ENCODE measurements at regions not wholly inside any gene's neighbourhood (a gene's known extent, or its start where the extent isn't known, plus 50 kb on each side); places are given as distances from the start of the nearest gene placed in this dataset.

GRCh38 chrX:15963858-15964257 is 109.2 kb upstream of the AP1S2 start:
- Mint-ChIP-seq H3K36me3 (no peaks in the 10 kb centered on the region), H3K27me3 (no peaks in the 10 kb centered on the region), H3K9me3 (no peaks in the 10 kb centered on the region), H3K27ac (no peak overlapping the region), H3K4me3 (no peak overlapping the region), H3K4me1 (no peaks in the 10 kb centered on the region)
- POLR2A ChIA-PET: no interaction called here
- DNase-seq (no peak), ATAC-seq (ENCODE audit: low read depth) (no peak)

- Mint-ChIP-seq H3K27me3 (no peaks in the 10 kb centered on the region), H3K9me3 (no peaks in the 10 kb centered on the region), H3K27ac (no peak overlapping the region), H3K4me1 (no peaks in the 10 kb centered on the region), H3K36me3 (no peaks in the 10 kb centered on the region), H3K4me3 (no peak overlapping the region)
- no peak for DNase-seq
- no peak for ATAC-seq (ENCODE audit: low read depth)
- POLR2A ChIA-PET: no interaction called here
Measured at GRCh38 chrX:15960237-15960636, 105.6 kb upstream of the AP1S2 start.

GRCh38 chrX:15956681-15957080 is 102.1 kb upstream of the AP1S2 start:
- H3K9me3 Mint-ChIP-seq: no peaks in the 10 kb centered on the region
- peaks cover under 1% of the 10 kb centered on the region for H3K27me3 Mint-ChIP-seq
- ATAC-seq (ENCODE audit: low read depth): no peak
- no peak overlapping the region for H3K27ac Mint-ChIP-seq
- no peak overlapping the region for H3K4me3 Mint-ChIP-seq
- H3K4me1 Mint-ChIP-seq: no peaks in the 10 kb centered on the region
- H3K36me3 Mint-ChIP-seq: no peaks in the 10 kb centered on the region
- POLR2A ChIA-PET: no interaction called here
- no peak for DNase-seq

- Mint-ChIP-seq H3K4me1 (no peaks in the 10 kb centered on the region), H3K27me3 (peaks cover 2% of the 10 kb centered on the region), H3K4me3 (no peak overlapping the region), H3K36me3 (no peaks in the 10 kb centered on the region), H3K27ac (no peak overlapping the region), H3K9me3 (no peaks in the 10 kb centered on the region)
- DNase-seq: no peak
- no peak for ATAC-seq (ENCODE audit: low read depth)
- POLR2A ChIA-PET: no interaction called here
Measured at GRCh38 chrX:15953801-15954200, 99.2 kb upstream of the AP1S2 start.

GRCh38 chrX:15952212-15952611 is 97.6 kb upstream of the AP1S2 start:
- no peak for ATAC-seq (ENCODE audit: low read depth)
- no peaks in the 10 kb centered on the region for H3K9me3 Mint-ChIP-seq
- no peaks in the 10 kb centered on the region for H3K36me3 Mint-ChIP-seq
- no peak overlapping the region for H3K27ac Mint-ChIP-seq
- peaks cover 2% of the 10 kb centered on the region for H3K27me3 Mint-ChIP-seq
- POLR2A ChIA-PET: no interaction called here
- H3K4me3 Mint-ChIP-seq: no peak overlapping the region
- DNase-seq: no peak
- no peaks in the 10 kb centered on the region for H3K4me1 Mint-ChIP-seq

- Mint-ChIP-seq H3K4me1 (no peaks in the 10 kb centered on the region), H3K9me3 (no peaks in the 10 kb centered on the region), H3K36me3 (no peaks in the 10 kb centered on the region), H3K4me3 (no peak overlapping the region), H3K27me3 (peaks cover 8% of the 10 kb centered on the region), H3K27ac (no peak overlapping the region)
- POLR2A ChIA-PET: no interaction called here
- DNase-seq (no peak), ATAC-seq (ENCODE audit: low read depth) (no peak)
Measured at GRCh38 chrX:15948318-15948660, 93.7 kb upstream of the AP1S2 start.

GRCh38 chrX:15947648-15948317 is 93.2 kb upstream of the AP1S2 start:
- POLR2A ChIA-PET: no interaction called here
- H3K27me3 Mint-ChIP-seq: peaks cover 8% of the 10 kb centered on the region
- H3K36me3 Mint-ChIP-seq: no peaks in the 10 kb centered on the region
- H3K4me1 Mint-ChIP-seq: no peaks in the 10 kb centered on the region
- no peak for ATAC-seq (ENCODE audit: low read depth)
- no peak for DNase-seq
- H3K9me3 Mint-ChIP-seq: no peaks in the 10 kb centered on the region
- no peak overlapping the region for H3K27ac Mint-ChIP-seq
- H3K4me3 Mint-ChIP-seq: no peak overlapping the region

GRCh38 chrX:15946783-15947580 is 92.4 kb upstream of the AP1S2 start:
- Mint-ChIP-seq H3K27ac (no peak overlapping the region), H3K36me3 (no peaks in the 10 kb centered on the region), H3K9me3 (no peaks in the 10 kb centered on the region), H3K27me3 (peaks cover 8% of the 10 kb centered on the region), H3K4me1 (no peaks in the 10 kb centered on the region), H3K4me3 (no peak overlapping the region)
- ATAC-seq (ENCODE audit: low read depth) (no peak), DNase-seq (no peak)
- POLR2A ChIA-PET: interaction anchor here (0.7 kb wide), 1 partner anchor 92 kb away, joined by 3 read pairs; no protein-coding TSS in a partner anchor

- peaks cover 6% of the 10 kb centered on the region for H3K27me3 Mint-ChIP-seq
- no peak for ATAC-seq (ENCODE audit: low read depth)
Measured at GRCh38 chrX:15943391-15943790, 88.8 kb upstream of the AP1S2 start.

GRCh38 chrX:15942307-15942706 is 87.7 kb upstream of the AP1S2 start:
- Mint-ChIP-seq H3K4me1 (no peaks in the 10 kb centered on the region), H3K36me3 (no peaks in the 10 kb centered on the region), H3K27me3 (peaks cover 6% of the 10 kb centered on the region), H3K9me3 (no peaks in the 10 kb centered on the region), H3K27ac (no peak overlapping the region), H3K4me3 (no peak overlapping the region)
- no peak for DNase-seq
- ATAC-seq (ENCODE audit: low read depth): no peak
- POLR2A ChIA-PET: no interaction called here

More at GRCh38 chrX:15943391-15943790, 88.8 kb upstream of the AP1S2 start:
- Mint-ChIP-seq H3K27ac (no peak overlapping the region), H3K4me3 (no peak overlapping the region), H3K4me1 (no peaks in the 10 kb centered on the region), H3K9me3 (no peaks in the 10 kb centered on the region), H3K36me3 (no peaks in the 10 kb centered on the region)
- DNase-seq: no peak
- POLR2A ChIA-PET: no interaction called here

GRCh38 chrX:15939737-15940136 is 85.1 kb upstream of the AP1S2 start:
- Mint-ChIP-seq H3K4me3 (no peak overlapping the region), H3K36me3 (no peaks in the 10 kb centered on the region), H3K27me3 (peaks cover 4% of the 10 kb centered on the region), H3K27ac (no peak overlapping the region), H3K4me1 (peaks cover 3% of the 10 kb centered on the region), H3K9me3 (no peaks in the 10 kb centered on the region)
- no peak for ATAC-seq (ENCODE audit: low read depth)
- POLR2A ChIA-PET: no interaction called here
- no peak for DNase-seq

GRCh38 chrX:15938072-15938471 is 83.5 kb upstream of the AP1S2 start:
- POLR2A ChIA-PET: no interaction called here
- Mint-ChIP-seq H3K27me3 (peaks cover 4% of the 10 kb centered on the region), H3K27ac (no peak overlapping the region), H3K4me1 (peaks cover 3% of the 10 kb centered on the region), H3K36me3 (no peaks in the 10 kb centered on the region), H3K4me3 (no peak overlapping the region), H3K9me3 (no peaks in the 10 kb centered on the region)
- no peak for ATAC-seq (ENCODE audit: low read depth)
- DNase-seq: no peak

- ATAC-seq (ENCODE audit: low read depth) (no peak), DNase-seq (no peak)
- POLR2A ChIA-PET: no interaction called here
- H3K9me3 Mint-ChIP-seq: no peaks in the 10 kb centered on the region
- no peak overlapping the region for H3K27ac Mint-ChIP-seq
- H3K27me3 Mint-ChIP-seq: peaks cover 8% of the 10 kb centered on the region
- H3K36me3 Mint-ChIP-seq: no peaks in the 10 kb centered on the region
- peaks cover 3% of the 10 kb centered on the region for H3K4me1 Mint-ChIP-seq
- H3K4me3 Mint-ChIP-seq: no peak overlapping the region
Measured at GRCh38 chrX:15931362-15931761, 76.7 kb upstream of the AP1S2 start.

GRCh38 chrX:15930585-15930984 is 76.0 kb upstream of the AP1S2 start:
- DNase-seq (no peak), ATAC-seq (ENCODE audit: low read depth) (no peak)
- Mint-ChIP-seq H3K9me3 (no peaks in the 10 kb centered on the region), H3K36me3 (no peaks in the 10 kb centered on the region), H3K4me1 (no peaks in the 10 kb centered on the region), H3K27ac (no peak overlapping the region), H3K4me3 (no peak overlapping the region), H3K27me3 (peaks cover 8% of the 10 kb centered on the region)
- POLR2A ChIA-PET: no interaction called here

Data from activated naive CD8-positive, alpha-beta T cell treated with anti-CD3 and anti-CD28 coated beads, Interleukin-2, amount 10 ng/mL, durations not matched to agents 7 days and 5 days (primary cell).